ENCODE measurements at regions not wholly inside any gene's neighbourhood (a gene's known extent, or its start where the extent isn't known, plus 50 kb on each side); places are given as distances from the start of the nearest gene placed in this dataset.

GRCh38 chr9:97128919-97129318 is 90.0 kb upstream of the CTSV start (continued):
- TF ChIP-seq TAF1 (IDR thresholded peaks at IDR 0.05; ENCODE audit: low read depth, low read length) (no peak), JUN (IDR thresholded peaks at IDR 0.05; ENCODE audit: low read depth, low read length) (no peak), SP1 (IDR thresholded peaks at IDR 0.05; ENCODE audit: low read depth, low read length) (no peak)

Measured in H1 (cell line).